OCI-LY7 (cell line): ENCODE measurements at regions not wholly inside any gene's neighbourhood (a gene's known extent, or its start where the extent isn't known, plus 50 kb on each side); places are given as distances from the start of the nearest gene placed in this dataset.

Source experiments
- BruUV-seq: library from RNA; stranded (reverse); fragments of 400-500 nt; replicated peaks from 2 replicates; lab custom pipeline; 2021; lab: Mats Ljungman, UMichigan
- CTCF ChIA-PET: fragments of 300-600 bp; sonication (Branson Sonifier 250); formaldehyde crosslinking; loops from one replicate; lab custom pipeline; 2022; ENCODE audit warnings: antibody characterized with exemption; ENCODE audit not compliant: unreplicated experiment; lab: Charles Lee
- POLR2A ChIA-PET: fragments of 300-600 bp; sonication (Branson Sonifier 250); formaldehyde crosslinking; loops from one replicate; lab custom pipeline; 2022; ENCODE audit warnings: antibody characterized with exemption; lab: Charles Lee
- DNase-seq: peaks from one replicate; pipeline ENCODE4 v3.0.0-alpha.2; 2015; ENCODE audit warnings: low spot score
- H2AFZ ChIP-seq: fragments of 200-600 bp; sonication (generic), shearing (Covaris generic); 2 replicates; pipeline ENCODE4 v1.6.1; 2014; ENCODE audit warnings: mild to moderate bottlenecking, antibody characterized with exemption, low read length, moderate library complexity
- H3K27ac ChIP-seq: fragments of 200-600 bp; sonication (generic); 2 replicates; pipeline ENCODE4 v1.5.1; 2014; ENCODE audit warnings: mixed run types, low read depth, mild to moderate bottlenecking, moderate library complexity, low read length, inconsistent platforms; ENCODE audit not compliant: poor library complexity, severe bottlenecking
- H3K36me3 ChIP-seq: fragments of 200-600 bp; sonication (generic); 2 replicates; pipeline ENCODE4 v1.6.1; 2014; ENCODE audit warnings: mild to moderate bottlenecking, antibody characterized with exemption, low read length, moderate library complexity, mixed read lengths; ENCODE audit not compliant: insufficient read depth
- H3K4me1 ChIP-seq: fragments of 200-600 bp; sonication (generic); 2 replicates; pipeline ENCODE4 v1.5.1; 2014; ENCODE audit warnings: mild to moderate bottlenecking, low read length; ENCODE audit not compliant: insufficient read depth, poor library complexity, severe bottlenecking
- H3K4me2 ChIP-seq: fragments of 200-600 bp; sonication (generic); 2 replicates; pipeline ENCODE4 v1.6.1; 2014; ENCODE audit warnings: mild to moderate bottlenecking, low read length
- H3K4me3 ChIP-seq: fragments of 200-600 bp; sonication (generic); 2 replicates; pipeline ENCODE4 v1.5.1; 2014; ENCODE audit warnings: mild to moderate bottlenecking, low read depth, low read length; ENCODE audit not compliant: poor library complexity, severe bottlenecking
- H3K79me2 ChIP-seq: fragments of 200-600 bp; sonication (generic); 2 replicates; pipeline ENCODE4 v1.6.1; 2016; ENCODE audit warnings: low read depth, mild to moderate bottlenecking, low read length, moderate library complexity, mixed read lengths; ENCODE audit not compliant: insufficient read depth
- H3K9me2 ChIP-seq: fragments of 200-600 bp; sonication (generic); 2 replicates; pipeline ENCODE4 v1.6.1; 2016; ENCODE audit warnings: mild to moderate bottlenecking, low read length, mixed read lengths; ENCODE audit not compliant: insufficient read depth
- H3K9me3 ChIP-seq: fragments of 200-600 bp; sonication (generic); 2 replicates; pipeline ENCODE4 v1.6.1; 2014; ENCODE audit warnings: mild to moderate bottlenecking, mixed run types, low read length, mixed read lengths
- H4K20me1 ChIP-seq: fragments of 200-600 bp; sonication (generic); 2 replicates; pipeline ENCODE4 v1.6.1; 2014; ENCODE audit warnings: mild to moderate bottlenecking, antibody characterized with exemption, low read length, moderate library complexity, mixed read lengths; ENCODE audit not compliant: insufficient read depth
- CTCF ChIP-seq: fragments of 200-600 bp; sonication (generic); conservative IDR thresholded peaks from 2 replicates; pipeline ENCODE4 v1.5.1; 2014; ENCODE audit warnings: mild to moderate bottlenecking, antibody characterized with exemption, low read length, moderate library complexity, mixed read lengths
- EZH2phosphoT487 ChIP-seq: fragments of 200-600 bp; sonication (generic); IDR thresholded peaks from 2 replicates; pipeline ENCODE4 v1.6.1; 2018; ENCODE audit warnings: low read depth, borderline replicate concordance, mild to moderate bottlenecking, mixed run types, antibody characterized with exemption, low read length, moderate library complexity, mixed read lengths
- intact Hi-C: fragments of 100-400 bp; cut with micrococcal nuclease; formaldehyde crosslinking; loops from one replicate; pipeline ENCODE4 v1.10.0; 2022; ENCODE audit not compliant: unreplicated experiment

GRCh38 chr2:116319001-116319400 lies 1495.5 kb upstream of the DDX18 start:
- Histone ChIP-seq H2AFZ (no peak overlapping the region), H3K4me3 (no peak overlapping the region), H3K9me3 (no peaks in the 10 kb centered on the region), H3K4me2 (no peak overlapping the region), H4K20me1 (no peaks in the 10 kb centered on the region), H3K4me1 (no peaks in the 10 kb centered on the region), H3K36me3 (no peaks in the 10 kb centered on the region), H3K27ac (no peak overlapping the region), H3K79me2 (no peaks in the 10 kb centered on the region), H3K9me2 (no peaks in the 10 kb centered on the region)
- no TSS peak for BruUV-seq
- intact Hi-C loops: no loop called here
- ChIA-PET POLR2A (no interaction called here), CTCF (no interaction called here)
- DNase-seq: no peak
- TF ChIP-seq EZH2phosphoT487 (no peak), CTCF (no peak)

- H3K79me2 ChIP-seq: no peaks in the 10 kb centered on the region
- no peak overlapping the region for H3K27ac ChIP-seq
- no TSS peak for BruUV-seq
- intact Hi-C loops: no loop called here
- DNase-seq: no peak
- ChIA-PET POLR2A (interaction anchor here (0.6 to 0.8 kb wide), 2 partner anchors 175 to 675 kb away, joined by 3 to 4 read pairs; no protein-coding TSS in a partner anchor), CTCF (no interaction called here)
- TF ChIP-seq EZH2phosphoT487 (no peak), CTCF (no peak)
- H3K4me2 ChIP-seq: no peak overlapping the region
- H4K20me1 ChIP-seq: no peaks in the 10 kb centered on the region
- H3K4me1 ChIP-seq: no peaks in the 10 kb centered on the region
- H2AFZ ChIP-seq: no peak overlapping the region
- no peaks in the 10 kb centered on the region for H3K36me3 ChIP-seq
- no peak overlapping the region for H3K4me3 ChIP-seq
- no peaks in the 10 kb centered on the region for H3K9me3 ChIP-seq
- H3K9me2 ChIP-seq: no peaks in the 10 kb centered on the region
These were observed 1494.6 kb upstream of the DDX18 start for GRCh38 chr2:116319935-116320334.

- Histone ChIP-seq H4K20me1 (no peaks in the 10 kb centered on the region), H3K4me1 (no peaks in the 10 kb centered on the region), H3K9me3 (no peaks in the 10 kb centered on the region), H3K36me3 (no peaks in the 10 kb centered on the region), H3K9me2 (no peaks in the 10 kb centered on the region), H3K4me2 (no peak overlapping the region), H2AFZ (no peak overlapping the region), H3K27ac (no peak overlapping the region), H3K79me2 (no peaks in the 10 kb centered on the region), H3K4me3 (no peak overlapping the region)
- POLR2A ChIA-PET: no interaction called here
- no TSS peak for BruUV-seq
- no peak for DNase-seq
- TF ChIP-seq EZH2phosphoT487 (no peak), CTCF (no peak)
- intact Hi-C loops: no loop called here
- CTCF ChIA-PET: no interaction called here
These were observed 1485.2 kb upstream of the DDX18 start for GRCh38 chr2:116329280-116329679.
